ENCODE measurements at regions not wholly inside any gene's neighbourhood (a gene's known extent, or its start where the extent isn't known, plus 50 kb on each side); places are given as distances from the start of the nearest gene placed in this dataset.
"Not testable (repeated sequence)": the region's sequence is repeated elsewhere in the genome, so short reads cannot be mapped to it uniquely, and the experiment has no call there.

DNA sequence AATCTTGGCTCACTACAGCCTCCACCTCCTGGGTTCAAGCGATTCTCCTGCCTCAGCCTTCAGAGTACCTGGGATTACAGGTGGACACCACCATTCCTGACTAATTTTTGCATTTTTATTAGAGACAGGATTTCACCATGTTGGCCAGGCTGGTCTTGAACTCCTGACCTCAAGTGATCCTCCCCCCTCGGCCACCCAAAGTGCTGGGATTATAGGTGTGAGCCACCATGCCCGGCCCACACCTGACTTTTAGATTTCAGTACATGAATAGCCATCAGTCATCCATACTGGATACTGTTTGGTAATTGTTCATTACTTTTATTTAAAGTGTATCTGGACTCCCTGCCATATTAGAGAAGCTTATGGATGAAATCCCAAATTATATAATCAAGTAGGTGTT, 82.6 kb upstream of the DCC start:
- TF ChIP-seq, protein P1, sequence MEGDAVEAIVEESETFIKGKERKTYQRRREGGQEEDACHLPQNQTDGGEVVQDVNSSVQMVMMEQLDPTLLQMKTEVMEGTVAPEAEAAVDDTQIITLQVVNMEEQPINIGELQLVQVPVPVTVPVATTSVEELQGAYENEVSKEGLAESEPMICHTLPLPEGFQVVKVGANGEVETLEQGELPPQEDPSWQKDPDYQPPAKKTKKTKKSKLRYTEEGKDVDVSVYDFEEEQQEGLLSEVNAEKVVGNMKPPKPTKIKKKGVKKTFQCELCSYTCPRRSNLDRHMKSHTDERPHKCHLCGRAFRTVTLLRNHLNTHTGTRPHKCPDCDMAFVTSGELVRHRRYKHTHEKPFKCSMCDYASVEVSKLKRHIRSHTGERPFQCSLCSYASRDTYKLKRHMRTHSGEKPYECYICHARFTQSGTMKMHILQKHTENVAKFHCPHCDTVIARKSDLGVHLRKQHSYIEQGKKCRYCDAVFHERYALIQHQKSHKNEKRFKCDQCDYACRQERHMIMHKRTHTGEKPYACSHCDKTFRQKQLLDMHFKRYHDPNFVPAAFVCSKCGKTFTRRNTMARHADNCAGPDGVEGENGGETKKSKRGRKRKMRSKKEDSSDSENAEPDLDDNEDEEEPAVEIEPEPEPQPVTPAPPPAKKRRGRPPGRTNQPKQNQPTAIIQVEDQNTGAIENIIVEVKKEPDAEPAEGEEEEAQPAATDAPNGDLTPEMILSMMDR (IDR thresholded peaks at IDR 0.05; ENCODE audit: low read depth, low read length, poor library complexity, severe bottlenecking), result not testable (repeated sequence)
- TF ChIP-seq EZH2phosphoT487 (IDR thresholded peaks at IDR 0.05; ENCODE audit: borderline replicate concordance, low read length), result not testable (repeated sequence)

All from DOHH2 (cell line).